ENCODE measurements at regions not wholly inside any gene's neighbourhood (a gene's known extent, or its start where the extent isn't known, plus 50 kb on each side); places are given as distances from the start of the nearest gene placed in this dataset.

- H3K9me3 ChIP-seq, result no peaks in the 10 kb centered on the region
- no peaks in the 10 kb centered on the region for H3K36me3 ChIP-seq
- no peak for TF ChIP-seq CTCF (IDR thresholded peaks at IDR 0.05; ENCODE audit: low read depth, low read length)
Measured at GRCh38 chr4:36549992-36550391, 268.6 kb downstream of the DTHD1 start.

GRCh38 chr4:36551697-36552214 lies 270.3 kb downstream of the DTHD1 start:
- Histone ChIP-seq H3K27me3 (no peaks in the 10 kb centered on the region), H3K36me3 (no peaks in the 10 kb centered on the region), H3K9me3 (no peaks in the 10 kb centered on the region), H3K4me3 (ENCODE audit: low read depth, low read length) (no peak overlapping the region), H3K4me1 (no peaks in the 10 kb centered on the region)
- DNase-seq, result no peak
- no peak for TF ChIP-seq CTCF (IDR thresholded peaks at IDR 0.05; ENCODE audit: low read depth, low read length)

More at GRCh38 chr4:36549992-36550391, 268.6 kb downstream of the DTHD1 start:
- DNase-seq, result no peak
- H3K27me3 ChIP-seq, result no peaks in the 10 kb centered on the region
- H3K4me3 ChIP-seq (ENCODE audit: low read depth, low read length), result no peak overlapping the region
- no peaks in the 10 kb centered on the region for H3K4me1 ChIP-seq

GRCh38 chr4:36553029-36553428 lies 271.6 kb downstream of the DTHD1 start:
- H3K4me1 ChIP-seq, result no peaks in the 10 kb centered on the region
- no peaks in the 10 kb centered on the region for H3K9me3 ChIP-seq
- H3K36me3 ChIP-seq, result no peaks in the 10 kb centered on the region
- no peak for TF ChIP-seq CTCF (IDR thresholded peaks at IDR 0.05; ENCODE audit: low read depth, low read length)
- H3K27me3 ChIP-seq, result no peaks in the 10 kb centered on the region
- no peak for DNase-seq
- H3K4me3 ChIP-seq (ENCODE audit: low read depth, low read length), result no peak overlapping the region

GRCh38 chr4:36553453-36553852 lies 272.0 kb downstream of the DTHD1 start:
- no peaks in the 10 kb centered on the region for H3K9me3 ChIP-seq
- no peak overlapping the region for H3K4me3 ChIP-seq (ENCODE audit: low read depth, low read length)
- DNase-seq, result no peak
- no peaks in the 10 kb centered on the region for H3K4me1 ChIP-seq
- no peak for TF ChIP-seq CTCF (IDR thresholded peaks at IDR 0.05; ENCODE audit: low read depth, low read length)
- no peaks in the 10 kb centered on the region for H3K27me3 ChIP-seq
- H3K36me3 ChIP-seq, result no peaks in the 10 kb centered on the region

- H3K36me3 ChIP-seq, result no peaks in the 10 kb centered on the region
- no peaks in the 10 kb centered on the region for H3K27me3 ChIP-seq
- H3K9me3 ChIP-seq, result no peaks in the 10 kb centered on the region
- no peak for TF ChIP-seq CTCF (IDR thresholded peaks at IDR 0.05; ENCODE audit: low read depth, low read length)
- no peaks in the 10 kb centered on the region for H3K4me1 ChIP-seq
- no peak overlapping the region for H3K4me3 ChIP-seq (ENCODE audit: low read depth, low read length)
- no peak for DNase-seq
Measured at GRCh38 chr4:36556984-36557383, 275.6 kb downstream of the DTHD1 start.

- TF ChIP-seq CTCF (IDR thresholded peaks at IDR 0.05; ENCODE audit: low read depth, low read length), result no peak
- no peak for DNase-seq
- H3K9me3 ChIP-seq, result no peaks in the 10 kb centered on the region
- H3K36me3 ChIP-seq, result no peaks in the 10 kb centered on the region
- H3K4me3 ChIP-seq (ENCODE audit: low read depth, low read length), result no peak overlapping the region
- no peaks in the 10 kb centered on the region for H3K4me1 ChIP-seq
- H3K27me3 ChIP-seq, result no peaks in the 10 kb centered on the region
Measured at GRCh38 chr4:36568575-36568974, 287.2 kb downstream of the DTHD1 start.

All from BE2C (cell line).